H1 (cell line): ENCODE measurements at regions not wholly inside any gene's neighbourhood (a gene's known extent, or its start where the extent isn't known, plus 50 kb on each side); places are given as distances from the start of the nearest gene placed in this dataset.

Source experiments
- CTCF ChIA-PET: fragments of 300-600 bp; sonication (Branson Sonifier 250); formaldehyde crosslinking; loops from one replicate; lab custom pipeline; 2021; ENCODE audit not compliant: partially characterized antibody; lab: Charles Lee
- POLR2A ChIA-PET: fragments of 300-600 bp; sonication (Branson Sonifier 250); formaldehyde crosslinking; loops from one replicate; lab custom pipeline; 2021; ENCODE audit warnings: inconsistent platforms; ENCODE audit not compliant: partially characterized antibody; lab: Charles Lee
- DNase-seq, 2 experiments: peaks; one replicate each; pipeline versions ENCODE4 v3.0.0 to v3.0.0-alpha.2; 2010 to 2022; ENCODE audit warnings: low spot score in 2 of 2, low read depth in 1 of 2, mixed read lengths in 1 of 2
- FAIRE-seq: peaks from 2 replicates; lab custom pipeline; 2011; peaks lifted over from hg19 to GRCh38; lab: Jason Lieb, UNC
- H2AFZ ChIP-seq: 2 replicates; pipeline ENCODE4 v1.8.1; 2012; ENCODE audit warnings: low read length, inconsistent platforms
- H2AK5ac ChIP-seq: 2 replicates; pipeline ENCODE4 v1.6.1; 2013; ENCODE audit warnings: low read depth, low read length
- H2BK120ac ChIP-seq: replicated peaks from 2 replicates; pipeline ENCODE3; 2013; ENCODE audit warnings: low read depth, low read length, inconsistent platforms
- H2BK12ac ChIP-seq: 2 replicates; pipeline ENCODE4 v1.6.1; 2013; ENCODE audit warnings: low read depth, low read length
- H2BK15ac ChIP-seq: 2 replicates; pipeline ENCODE4 v1.6.1; 2013; ENCODE audit warnings: low read length
- H2BK20ac ChIP-seq: 2 replicates; pipeline ENCODE4 v1.6.1; 2013; ENCODE audit warnings: low read length
- H2BK5ac ChIP-seq: 2 replicates; pipeline ENCODE4 v1.6.1; 2013; ENCODE audit warnings: low read depth, low read length
- H3K14ac ChIP-seq: 2 replicates; pipeline ENCODE4 v1.6.1; 2013; ENCODE audit warnings: inconsistent platforms; ENCODE audit not compliant: insufficient read length
- H3K18ac ChIP-seq: 2 replicates; pipeline ENCODE4 v1.6.1; 2013; ENCODE audit warnings: low read length; ENCODE audit errors: extremely low read depth
- H3K23ac ChIP-seq: 2 replicates; pipeline ENCODE4 v1.6.1; 2013; ENCODE audit warnings: inconsistent platforms; ENCODE audit not compliant: insufficient read length
- H3K23me2 ChIP-seq: 2 replicates; pipeline ENCODE4 v1.6.1; 2013; ENCODE audit warnings: low read depth, low read length
- H3K27ac ChIP-seq: 2 replicates; pipeline ENCODE4 v1.6.1; 2011; ENCODE audit warnings: low read depth, low read length, inconsistent platforms
- H3K27me3 ChIP-seq, 4 experiments: replicated peaks in 1 of 4; 1 replicate in 1 of 4; 2 replicates in 3 of 4; pipeline versions ENCODE4 v1.6.1 to v1.8.1; 2011 to 2013; ENCODE audit warnings: low read length in 3 of 4, mild to moderate bottlenecking in 3 of 4, inconsistent platforms in 2 of 4, mixed read lengths in 2 of 4, moderate library complexity in 1 of 4; ENCODE audit not compliant: control insufficient read depth in 3 of 4, insufficient read depth in 3 of 4; ENCODE audit errors: extremely low read depth in 1 of 4
- H3K36me3 ChIP-seq, 4 experiments: 2 replicates each; pipeline versions ENCODE4 v1.6.1 to v1.8.1; 2011 to 2013; ENCODE audit warnings: mild to moderate bottlenecking in 4 of 4, low read length in 3 of 4, moderate library complexity in 2 of 4, control low read depth in 1 of 4, inconsistent platforms in 1 of 4; ENCODE audit not compliant: insufficient read depth in 4 of 4, control insufficient read depth in 2 of 4
- H3K4ac ChIP-seq: replicated peaks from 2 replicates; pipeline ENCODE3; 2013; ENCODE audit warnings: low read length, low read depth, mixed read lengths, inconsistent platforms; ENCODE audit not compliant: insufficient read length
- H3K4me1 ChIP-seq, 4 experiments: replicated peaks in 1 of 4; 1 replicate in 1 of 4; 2 replicates in 3 of 4; pipeline versions ENCODE4 v1.6.1 to v1.8.1; 2011 to 2013; ENCODE audit warnings: low read length in 3 of 4, inconsistent platforms in 2 of 4, mixed read lengths in 1 of 4; ENCODE audit not compliant: insufficient read depth in 4 of 4, control insufficient read depth in 3 of 4
- H3K4me2 ChIP-seq, 2 experiments: 2 replicates each; pipeline versions ENCODE4 v1.6.1 to v1.8.1; 2011 to 2013; ENCODE audit warnings: low read depth in 2 of 2, low read length in 2 of 2, control low read depth in 1 of 2, inconsistent platforms in 1 of 2, mild to moderate bottlenecking in 1 of 2; ENCODE audit not compliant: insufficient read depth in 1 of 2
- H3K4me3 ChIP-seq, 4 experiments: fragments of 200-600, 300-600 bp in 1 of 4; sonication (generic), shearing (Covaris generic), sonication (Bioruptor Twin) in 1 of 4; 2 replicates each; pipeline versions ENCODE4 v1.5.1 to v1.8.1; 2011 to 2016; ENCODE audit warnings: low read length in 4 of 4, low read depth in 3 of 4, control low read depth in 2 of 4, inconsistent platforms in 2 of 4, mild to moderate bottlenecking in 2 of 4, mixed read lengths in 1 of 4, moderate library complexity in 1 of 4; ENCODE audit not compliant: insufficient read depth in 2 of 4; ENCODE audit errors: extremely low read depth in 1 of 4
- H3K56ac ChIP-seq: replicated peaks from 2 replicates; pipeline ENCODE3; 2013; ENCODE audit warnings: low read depth, mild to moderate bottlenecking, mixed read lengths, low read length, inconsistent platforms; ENCODE audit not compliant: insufficient read length
- H3K79me1 ChIP-seq: 2 replicates; pipeline ENCODE4 v1.6.1; 2013; ENCODE audit warnings: low read depth, low read length, control low read depth
- H3K79me2 ChIP-seq, 2 experiments: 2 replicates each; pipeline versions ENCODE4 v1.6.1 to v1.8.1; 2012 to 2013; ENCODE audit warnings: low read length in 2 of 2, mild to moderate bottlenecking in 2 of 2, inconsistent platforms in 1 of 2; ENCODE audit not compliant: insufficient read depth in 2 of 2, control insufficient read depth in 1 of 2
- H3K9ac ChIP-seq, 4 experiments: replicated peaks in 1 of 4; 1 replicate in 1 of 4; 2 replicates in 3 of 4; pipeline versions ENCODE4 v1.6.1 to v1.8.1; 2011 to 2013; ENCODE audit warnings: low read depth in 3 of 4, low read length in 3 of 4, control low read depth in 2 of 4, mild to moderate bottlenecking in 2 of 4, moderate library complexity in 2 of 4, inconsistent platforms in 1 of 4; ENCODE audit errors: extremely low read depth in 1 of 4
- H3K9me3 ChIP-seq, 2 experiments: 2 replicates each; pipeline versions ENCODE4 v1.6.1 to v1.8.1; 2012 to 2013; ENCODE audit warnings: mild to moderate bottlenecking in 2 of 2, moderate library complexity in 2 of 2, control low read depth in 1 of 2, inconsistent platforms in 1 of 2, low read depth in 1 of 2, low read length in 1 of 2, mixed read lengths in 1 of 2; ENCODE audit not compliant: insufficient read depth in 2 of 2
- H4K20me1 ChIP-seq, 2 experiments: replicated peaks in 1 of 2; 2 replicates each; pipeline versions ENCODE3 to v1.8.1; 2011 to 2013; ENCODE audit warnings: inconsistent platforms in 2 of 2, low read length in 2 of 2, mild to moderate bottlenecking in 1 of 2; ENCODE audit not compliant: insufficient read depth in 2 of 2, control insufficient read depth in 1 of 2
- H4K5ac ChIP-seq: 2 replicates; pipeline ENCODE4 v1.6.1; 2013; ENCODE audit warnings: low read length, low read depth, mixed read lengths, inconsistent platforms; ENCODE audit not compliant: insufficient read length
- H4K8ac ChIP-seq: 2 replicates; pipeline ENCODE4 v1.8.0; 2013; ENCODE audit warnings: mild to moderate bottlenecking, moderate library complexity, low read length, inconsistent platforms; ENCODE audit not compliant: insufficient read depth; ENCODE audit errors: extremely low read depth
- H4K91ac ChIP-seq: replicated peaks from 2 replicates; pipeline ENCODE3; 2013; ENCODE audit warnings: low read length, mixed read lengths, inconsistent platforms; ENCODE audit not compliant: insufficient read length
- ATF2 ChIP-seq: IDR thresholded peaks from 2 replicates; pipeline ENCODE4 v1.6.1; 2012; ENCODE audit warnings: low read length, inconsistent platforms
- ATF3 ChIP-seq: IDR thresholded peaks from 2 replicates; pipeline ENCODE4 v1.6.1; 2011; ENCODE audit warnings: low read depth, mild to moderate bottlenecking, low read length; ENCODE audit not compliant: insufficient read depth
- CHD2 ChIP-seq: IDR thresholded peaks from 2 replicates; pipeline ENCODE4 v1.6.1; 2012; ENCODE audit warnings: low read length, improper control_type of control experiment
- KDM5A ChIP-seq: fragments of 200-600 bp; IDR thresholded peaks from 2 replicates; pipeline ENCODE4 v1.7.1; 2012; ENCODE audit warnings: mild to moderate bottlenecking, low read length, inconsistent platforms, mixed read lengths
- PHF8 ChIP-seq: fragments of 200-600 bp; sonication (generic); conservative IDR thresholded peaks from 2 replicates; pipeline ENCODE4 v1.7.1; 2012; ENCODE audit warnings: low read depth, mild to moderate bottlenecking, inconsistent platforms, low read length, moderate library complexity
- RBBP5 ChIP-seq: IDR thresholded peaks from 2 replicates; pipeline ENCODE4 v1.7.1; 2012; ENCODE audit warnings: low read depth, mild to moderate bottlenecking, inconsistent platforms, low read length, moderate library complexity, borderline replicate concordance
- RXRA ChIP-seq: IDR thresholded peaks from 2 replicates; pipeline ENCODE4 v1.6.1; 2011; ENCODE audit warnings: low read depth, mild to moderate bottlenecking, low read length, moderate library complexity; ENCODE audit not compliant: insufficient read depth
- TCF12 ChIP-seq: IDR thresholded peaks from 2 replicates; pipeline ENCODE4 v1.6.1; 2011; ENCODE audit warnings: low read depth, mild to moderate bottlenecking, low read length
- WGBS, 2 experiments: shearing (Covaris generic) in 1 of 2; methylation state at CpG; one replicate each; pipeline versions ENCODE4 v1.1.6 to v1.1.7; 2013 to 2015; ENCODE audit warnings: low lambda C conversion rate in 2 of 2, mixed read lengths in 2 of 2, inconsistent platforms in 1 of 2, low coverage in 1 of 2, missing lambda C conversion rate in 1 of 2; ENCODE audit not compliant: insufficient replicate concordance in 2 of 2, insufficient coverage in 1 of 2, insufficient read length in 1 of 2; ENCODE audit errors: extremely low coverage in 1 of 2, missing lambda C conversion rate in 1 of 2; 5-methylcytosine and 5-hydroxymethylcytosine counted together

GRCh38 chr16:86128246-86128645 lies 229.3 kb downstream of the IRF8 start:
- Histone ChIP-seq H3K4me1 (no peaks in the 10 kb centered on the region), H3K79me1 (no peaks in the 10 kb centered on the region), H3K23ac (no peak overlapping the region), H3K27me3 (no peaks in the 10 kb centered on the region), H3K18ac (no peak overlapping the region), H2BK5ac (no peak overlapping the region), H3K14ac (no peak overlapping the region), H3K4me3 (no peak overlapping the region), H3K9me3 (no peaks in the 10 kb centered on the region), H4K5ac (no peak overlapping the region), H4K20me1 (no peaks in the 10 kb centered on the region), H4K8ac (no peak overlapping the region), H3K79me2 (no peaks in the 10 kb centered on the region), H3K36me3 (no peaks in the 10 kb centered on the region), H3K56ac (no peak overlapping the region), H3K4ac (no peak overlapping the region), H3K9ac (no peak overlapping the region), H3K23me2 (no peaks in the 10 kb centered on the region), H2BK120ac (no peak overlapping the region), H2AFZ (no peak overlapping the region), H4K91ac (no peak overlapping the region), H2BK20ac (no peak overlapping the region), H3K4me2 (no peak overlapping the region), H2AK5ac (no peak overlapping the region), H2BK12ac (no peak overlapping the region), H2BK15ac (no peak overlapping the region), H3K27ac (no peak overlapping the region)
- no peak for FAIRE-seq
- 98% methylated on average over 8 of the region's 9 CpGs; no CpG with 5 or more reads in 1 of the 2 experiments for WGBS, 2 experiments
- ChIA-PET POLR2A (no interaction called here), CTCF (interaction anchor here (0.6 to 0.7 kb wide), 2 partner anchors 55 to 216 kb away, joined by 3 read pairs; no protein-coding TSS in a partner anchor)
- DNase-seq, result no peak
- no peak for TF ChIP-seq PHF8
- TF ChIP-seq ATF2, result no peak
- no peak for TF ChIP-seq ATF3
- no peak for TF ChIP-seq KDM5A
- no peak for TF ChIP-seq CHD2
- no peak for TF ChIP-seq TCF12
- TF ChIP-seq RBBP5, result no peak
- no peak for TF ChIP-seq RXRA
